ENCODE measurements at regions not wholly inside any gene's neighbourhood (a gene's known extent, or its start where the extent isn't known, plus 50 kb on each side); places are given as distances from the start of the nearest gene placed in this dataset.
"Not testable (repeated sequence)": the region's sequence is repeated elsewhere in the genome, so short reads cannot be mapped to it uniquely, and the experiment has no call there.

DNA sequence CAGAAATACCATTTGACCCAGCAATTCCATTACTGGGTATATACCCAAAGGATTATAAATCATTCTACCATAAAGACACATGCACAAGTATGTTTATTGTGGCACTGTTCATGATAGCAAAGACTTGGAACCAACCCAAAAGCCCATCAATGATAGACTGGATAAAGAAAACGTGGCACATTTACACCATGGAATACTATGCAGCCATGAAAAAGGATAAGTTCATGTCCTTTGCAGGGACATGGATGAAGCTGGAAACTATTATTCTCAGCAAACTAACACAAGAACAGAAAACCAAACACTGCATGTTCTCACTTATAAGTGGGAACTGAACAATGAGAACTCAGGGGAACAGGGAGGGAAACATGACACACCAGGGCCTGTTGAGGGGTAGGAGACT is 1103.4 kb downstream of the TBL1XR1 start:
- H3K4me3 ChIP-seq (ENCODE audit: insufficient read depth, low read depth, low read length); H3K27ac ChIP-seq (ENCODE audit: insufficient read depth, low read depth, low read length, poor library complexity, severe bottlenecking); H3K27me3 ChIP-seq (ENCODE audit: control insufficient read depth, insufficient read depth, low read length, poor library complexity, severe bottlenecking); H3K9me3 ChIP-seq (ENCODE audit: control insufficient read depth, low read length); H3K36me3 ChIP-seq (ENCODE audit: control insufficient read depth, insufficient read depth, low read length); H3K4me1 ChIP-seq (ENCODE audit: control insufficient read depth, insufficient read depth, low read length): not testable (repeated sequence)
- WGBS, 2 experiments: 92 to 100% methylated on average over 1 of the region's 1 CpG

DNA sequence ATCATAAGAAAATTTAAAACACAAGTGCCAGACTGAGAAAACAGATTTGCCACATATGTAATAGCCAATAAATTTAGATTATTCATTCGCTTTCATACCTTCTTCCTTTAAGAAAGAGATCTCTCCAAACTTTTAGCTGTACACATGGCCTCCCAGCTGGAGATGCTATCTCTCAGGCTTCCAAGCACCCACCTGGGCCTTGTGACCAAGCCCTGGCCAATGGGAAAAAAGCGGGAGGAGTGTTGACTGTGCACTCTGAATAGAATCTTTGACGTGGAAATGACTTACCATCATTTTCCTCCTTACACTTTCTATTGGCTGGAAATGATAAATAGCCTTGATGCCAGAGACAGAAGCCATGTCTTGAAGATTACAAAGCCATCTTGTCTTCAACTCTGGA is 1106.6 kb downstream of the TBL1XR1 start:
- Histone ChIP-seq H3K9me3 (ENCODE audit: control insufficient read depth, low read length) (no peaks in the 10 kb centered on the region), H3K27me3 (ENCODE audit: control insufficient read depth, insufficient read depth, low read length, poor library complexity, severe bottlenecking) (no peaks in the 10 kb centered on the region), H3K4me3 (ENCODE audit: insufficient read depth, low read depth, low read length) (no peak overlapping the region), H3K4me1 (ENCODE audit: control insufficient read depth, insufficient read depth, low read length) (no peaks in the 10 kb centered on the region), H3K36me3 (ENCODE audit: control insufficient read depth, insufficient read depth, low read length) (no peaks in the 10 kb centered on the region), H3K27ac (ENCODE audit: insufficient read depth, low read depth, low read length, poor library complexity, severe bottlenecking) (no peak overlapping the region)
- 84 to 94% methylated on average over 1 to 3 of the region's 3 CpGs for WGBS, 2 experiments

DNA sequence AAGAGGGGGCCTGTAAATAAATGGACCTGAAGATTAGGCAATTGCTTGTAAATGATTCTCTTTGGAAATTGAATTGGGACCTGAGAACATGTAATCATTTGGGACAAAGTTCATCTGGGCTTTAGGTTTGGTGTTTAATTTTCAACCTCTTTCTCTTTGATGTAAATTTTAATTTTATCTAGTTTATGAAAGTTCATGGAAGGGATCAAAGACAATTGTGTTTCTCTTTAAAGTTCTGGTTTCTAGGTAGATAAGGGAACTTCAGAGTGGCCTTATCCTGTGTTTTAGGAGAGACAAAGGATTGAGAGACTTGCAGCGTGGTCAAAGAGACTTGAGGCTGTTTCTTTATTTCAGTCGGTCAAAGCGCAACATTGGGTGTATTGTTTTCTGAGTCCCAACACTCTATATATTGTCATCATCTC is 1108.3 kb downstream of the TBL1XR1 start:
- WGBS, 2 experiments: 90 to 100% methylated on average over 3 of the region's 3 CpGs
- H3K4me3 ChIP-seq (ENCODE audit: insufficient read depth, low read depth, low read length): no peak overlapping the region
- H3K4me1 ChIP-seq (ENCODE audit: control insufficient read depth, insufficient read depth, low read length): no peaks in the 10 kb centered on the region
- no peaks in the 10 kb centered on the region for H3K27me3 ChIP-seq (ENCODE audit: control insufficient read depth, insufficient read depth, low read length, poor library complexity, severe bottlenecking)
- no peaks in the 10 kb centered on the region for H3K36me3 ChIP-seq (ENCODE audit: control insufficient read depth, insufficient read depth, low read length)
- H3K9me3 ChIP-seq (ENCODE audit: control insufficient read depth, low read length): no peaks in the 10 kb centered on the region
- H3K27ac ChIP-seq (ENCODE audit: insufficient read depth, low read depth, low read length, poor library complexity, severe bottlenecking): no peak overlapping the region

DNA sequence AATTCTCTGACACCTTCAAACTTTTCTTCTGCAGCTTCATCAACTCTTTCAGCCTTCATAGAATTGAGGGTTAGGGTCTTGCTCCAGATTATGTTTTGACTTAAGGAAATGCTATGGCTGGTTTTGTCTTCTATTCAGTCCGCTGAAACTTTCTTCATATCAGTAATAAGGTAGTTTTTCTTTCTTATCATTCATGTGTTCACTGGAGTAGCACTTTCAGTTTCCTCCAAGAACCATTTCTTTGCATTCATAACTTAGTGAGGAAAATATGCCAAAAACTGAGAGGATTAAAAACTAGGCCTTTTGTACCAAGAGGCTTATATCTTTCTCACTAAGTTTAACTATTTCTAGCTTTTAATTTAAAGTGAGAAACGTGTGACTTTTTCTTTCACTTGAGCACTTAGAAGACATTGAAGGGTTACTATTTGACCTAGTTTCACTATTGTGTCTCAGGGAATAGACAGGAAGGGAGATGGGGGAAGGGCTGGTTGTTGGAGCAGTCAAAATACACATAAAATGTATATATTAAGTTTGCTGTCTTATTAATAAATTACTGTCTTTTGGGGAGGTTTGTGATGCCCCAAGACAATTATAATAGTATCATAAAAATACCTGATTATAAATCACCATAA is 1110.1 kb downstream of the TBL1XR1 start:
- H3K36me3 ChIP-seq (ENCODE audit: control insufficient read depth, insufficient read depth, low read length): no peaks in the 10 kb centered on the region
- H3K4me1 ChIP-seq (ENCODE audit: control insufficient read depth, insufficient read depth, low read length): no peaks in the 10 kb centered on the region
- no peak overlapping the region for H3K27ac ChIP-seq (ENCODE audit: insufficient read depth, low read depth, low read length, poor library complexity, severe bottlenecking)
- H3K9me3 ChIP-seq (ENCODE audit: control insufficient read depth, low read length): no peaks in the 10 kb centered on the region
- 93 to 100% methylated on average over 1 of the region's 2 CpGs for WGBS, 2 experiments
- no peak overlapping the region for H3K4me3 ChIP-seq (ENCODE audit: insufficient read depth, low read depth, low read length)
- no peaks in the 10 kb centered on the region for H3K27me3 ChIP-seq (ENCODE audit: control insufficient read depth, insufficient read depth, low read length, poor library complexity, severe bottlenecking)

DNA sequence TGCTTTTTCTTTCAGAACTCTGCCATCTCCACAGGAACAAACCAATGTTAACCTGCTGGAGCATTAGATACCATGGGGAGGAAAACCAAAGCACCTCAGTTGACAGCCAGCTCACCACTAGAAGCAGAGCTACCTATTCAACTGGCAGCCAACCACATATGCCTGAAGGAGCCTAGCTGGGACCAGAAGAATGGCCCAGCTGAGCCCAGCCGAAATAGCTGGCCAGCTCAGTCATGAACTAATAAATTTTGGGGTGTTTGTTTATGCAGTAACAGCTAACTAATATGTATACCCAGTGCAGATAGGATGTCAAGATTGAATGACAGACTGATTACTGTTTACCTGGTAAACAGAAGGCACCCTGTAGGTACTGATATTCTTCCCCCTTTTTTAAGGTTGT is 1117.5 kb downstream of the TBL1XR1 start:
- WGBS, 2 experiments: 85 to 97% methylated on average over 1 of the region's 1 CpG

DNA sequence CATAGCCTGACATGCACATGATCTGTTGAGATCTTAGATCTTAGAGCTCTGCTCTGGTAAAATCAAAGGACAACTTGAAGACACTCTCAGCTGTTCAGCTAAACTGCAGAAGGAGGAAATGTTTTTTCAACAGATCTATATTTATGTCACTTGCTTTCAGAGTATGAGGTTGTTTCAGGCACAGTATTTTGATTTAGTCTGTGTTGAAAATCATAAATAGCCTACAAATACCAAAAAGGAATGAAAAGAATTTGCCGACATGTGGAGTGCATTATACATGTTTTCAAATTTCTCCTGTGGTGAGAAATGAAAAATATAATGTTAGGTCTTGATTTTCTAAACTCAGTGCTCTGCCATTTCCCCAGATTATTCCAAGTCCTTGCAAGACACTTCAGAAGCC is 1118.4 kb downstream of the TBL1XR1 start:
- H3K27me3 ChIP-seq (ENCODE audit: control insufficient read depth, insufficient read depth, low read length, poor library complexity, severe bottlenecking): no peaks in the 10 kb centered on the region
- H3K4me3 ChIP-seq (ENCODE audit: insufficient read depth, low read depth, low read length): no peak overlapping the region
- no peaks in the 10 kb centered on the region for H3K4me1 ChIP-seq (ENCODE audit: control insufficient read depth, insufficient read depth, low read length)
- WGBS, 2 experiments: 100% methylated on average over 1 of the region's 1 CpG; no CpG with 5 or more reads in 1 of the 2 experiments
- no peaks in the 10 kb centered on the region for H3K36me3 ChIP-seq (ENCODE audit: control insufficient read depth, insufficient read depth, low read length)
- no peaks in the 10 kb centered on the region for H3K9me3 ChIP-seq (ENCODE audit: control insufficient read depth, low read length)
- H3K27ac ChIP-seq (ENCODE audit: insufficient read depth, low read depth, low read length, poor library complexity, severe bottlenecking): no peak overlapping the region

More for the DNA sequence above, 1117.5 kb downstream of the TBL1XR1 start:
- H3K4me3 ChIP-seq (ENCODE audit: insufficient read depth, low read depth, low read length): no peak overlapping the region
- H3K4me1 ChIP-seq (ENCODE audit: control insufficient read depth, insufficient read depth, low read length): no peaks in the 10 kb centered on the region
- H3K27me3 ChIP-seq (ENCODE audit: control insufficient read depth, insufficient read depth, low read length, poor library complexity, severe bottlenecking): no peaks in the 10 kb centered on the region
- H3K27ac ChIP-seq (ENCODE audit: insufficient read depth, low read depth, low read length, poor library complexity, severe bottlenecking): no peak overlapping the region
- no peaks in the 10 kb centered on the region for H3K9me3 ChIP-seq (ENCODE audit: control insufficient read depth, low read length)
- no peaks in the 10 kb centered on the region for H3K36me3 ChIP-seq (ENCODE audit: control insufficient read depth, insufficient read depth, low read length)

DNA sequence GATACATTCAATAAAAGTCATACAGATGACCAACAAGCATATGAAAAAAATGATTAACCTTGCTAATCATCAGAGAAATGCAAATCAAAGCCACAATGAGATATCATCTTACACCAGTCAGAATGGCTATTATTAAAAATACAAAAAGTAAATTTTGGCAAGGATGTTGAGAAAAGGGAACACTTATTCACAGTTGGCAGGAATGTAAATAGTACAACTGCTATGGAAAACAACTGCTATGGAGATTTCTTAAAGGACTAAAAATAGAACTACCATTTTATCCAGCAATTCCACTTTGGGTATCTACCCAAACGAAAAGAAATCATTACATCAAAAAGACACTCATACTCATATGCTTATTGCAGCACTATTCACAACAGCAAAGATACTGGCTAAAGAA is 1121.8 kb downstream of the TBL1XR1 start:
- 75 to 88% methylated on average over 1 of the region's 1 CpG for WGBS, 2 experiments
- Histone ChIP-seq H3K27ac (ENCODE audit: insufficient read depth, low read depth, low read length, poor library complexity, severe bottlenecking) (no peak overlapping the region), H3K9me3 (ENCODE audit: control insufficient read depth, low read length) (no peaks in the 10 kb centered on the region)

DNA sequence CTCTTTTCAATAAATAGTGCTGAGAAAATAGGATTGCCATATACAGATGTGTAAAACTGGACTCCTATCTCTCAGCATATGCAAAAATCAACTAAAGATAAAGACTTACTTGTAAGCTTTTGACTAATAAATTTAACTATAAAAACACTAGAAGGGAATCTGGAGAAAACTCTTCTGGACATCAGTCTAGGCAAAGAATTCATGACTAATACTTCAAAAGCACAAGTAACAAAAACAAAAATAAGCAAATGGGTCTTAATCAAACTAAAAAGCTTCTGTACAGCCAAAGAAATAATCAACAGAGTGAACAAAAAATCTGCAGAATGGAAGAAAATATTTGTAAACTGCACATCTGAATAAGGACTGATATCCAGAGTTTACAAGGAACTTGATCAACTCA is 1122.2 kb downstream of the TBL1XR1 start:
- no peak overlapping the region for H3K27ac ChIP-seq (ENCODE audit: insufficient read depth, low read depth, low read length, poor library complexity, severe bottlenecking)
- H3K4me1 ChIP-seq (ENCODE audit: control insufficient read depth, insufficient read depth, low read length): no peaks in the 10 kb centered on the region
- H3K4me3 ChIP-seq (ENCODE audit: insufficient read depth, low read depth, low read length): no peak overlapping the region
- no peaks in the 10 kb centered on the region for H3K27me3 ChIP-seq (ENCODE audit: control insufficient read depth, insufficient read depth, low read length, poor library complexity, severe bottlenecking)
- no peaks in the 10 kb centered on the region for H3K9me3 ChIP-seq (ENCODE audit: control insufficient read depth, low read length)
- H3K36me3 ChIP-seq (ENCODE audit: control insufficient read depth, insufficient read depth, low read length): no peaks in the 10 kb centered on the region

More for the DNA sequence above, 1121.8 kb downstream of the TBL1XR1 start:
- Histone ChIP-seq H3K27me3 (ENCODE audit: control insufficient read depth, insufficient read depth, low read length, poor library complexity, severe bottlenecking) (no peaks in the 10 kb centered on the region), H3K4me3 (ENCODE audit: insufficient read depth, low read depth, low read length) (no peak overlapping the region), H3K36me3 (ENCODE audit: control insufficient read depth, insufficient read depth, low read length) (no peaks in the 10 kb centered on the region), H3K4me1 (ENCODE audit: control insufficient read depth, insufficient read depth, low read length) (no peaks in the 10 kb centered on the region)

DNA sequence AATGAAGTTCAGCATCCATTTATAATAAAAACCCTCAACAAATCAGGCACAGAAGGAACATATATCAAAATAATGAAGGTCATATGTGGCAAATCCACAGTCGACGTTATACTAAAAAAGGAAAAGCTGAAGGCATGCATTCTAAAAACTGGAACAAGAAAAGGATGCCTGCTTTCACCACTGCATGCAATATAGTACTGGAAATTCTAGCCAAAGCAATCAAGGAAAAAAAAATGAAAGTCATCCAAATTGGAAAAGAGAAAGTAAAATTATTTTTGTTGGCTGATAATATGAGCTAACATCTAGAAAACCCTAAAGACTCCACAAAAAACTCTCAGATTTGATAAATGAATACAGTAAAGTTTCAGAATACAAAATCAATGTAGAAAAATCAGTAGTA is 1123.2 kb downstream of the TBL1XR1 start:
- 90 to 93% methylated on average over 2 of the region's 2 CpGs for WGBS, 2 experiments
- no peak overlapping the region for H3K27ac ChIP-seq (ENCODE audit: insufficient read depth, low read depth, low read length, poor library complexity, severe bottlenecking)
- no peaks in the 10 kb centered on the region for H3K27me3 ChIP-seq (ENCODE audit: control insufficient read depth, insufficient read depth, low read length, poor library complexity, severe bottlenecking)
- no peaks in the 10 kb centered on the region for H3K36me3 ChIP-seq (ENCODE audit: control insufficient read depth, insufficient read depth, low read length)
- H3K4me3 ChIP-seq (ENCODE audit: insufficient read depth, low read depth, low read length): no peak overlapping the region
- no peaks in the 10 kb centered on the region for H3K4me1 ChIP-seq (ENCODE audit: control insufficient read depth, insufficient read depth, low read length)
- H3K9me3 ChIP-seq (ENCODE audit: control insufficient read depth, low read length): no peaks in the 10 kb centered on the region

DNA sequence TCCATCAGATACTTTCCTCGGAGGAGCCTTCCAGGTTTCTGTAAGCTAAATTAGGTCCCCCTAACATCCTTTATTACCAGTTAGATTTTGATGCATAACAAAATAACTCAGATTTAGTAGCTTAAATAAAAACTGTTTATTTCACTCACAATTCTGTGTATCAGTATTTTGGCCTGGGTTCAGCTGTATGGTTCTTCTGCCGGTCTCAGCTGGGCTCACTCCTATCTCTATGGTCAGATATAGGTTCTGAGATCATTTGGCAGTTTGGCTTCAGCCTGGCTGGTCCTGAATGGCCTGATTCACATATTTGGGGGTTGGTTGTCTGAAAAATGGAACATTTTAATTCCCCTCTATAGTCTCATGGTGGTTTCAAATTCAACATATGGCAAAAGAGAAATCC is 1125.3 kb downstream of the TBL1XR1 start:
- 93 to 98% methylated on average over 2 of the region's 2 CpGs for WGBS, 2 experiments
- Histone ChIP-seq H3K27me3 (ENCODE audit: control insufficient read depth, insufficient read depth, low read length, poor library complexity, severe bottlenecking) (no peaks in the 10 kb centered on the region), H3K4me3 (ENCODE audit: insufficient read depth, low read depth, low read length) (no peak overlapping the region), H3K27ac (ENCODE audit: insufficient read depth, low read depth, low read length, poor library complexity, severe bottlenecking) (no peak overlapping the region), H3K9me3 (ENCODE audit: control insufficient read depth, low read length) (no peaks in the 10 kb centered on the region), H3K4me1 (ENCODE audit: control insufficient read depth, insufficient read depth, low read length) (no peaks in the 10 kb centered on the region), H3K36me3 (ENCODE audit: control insufficient read depth, insufficient read depth, low read length) (no peaks in the 10 kb centered on the region)

DNA sequence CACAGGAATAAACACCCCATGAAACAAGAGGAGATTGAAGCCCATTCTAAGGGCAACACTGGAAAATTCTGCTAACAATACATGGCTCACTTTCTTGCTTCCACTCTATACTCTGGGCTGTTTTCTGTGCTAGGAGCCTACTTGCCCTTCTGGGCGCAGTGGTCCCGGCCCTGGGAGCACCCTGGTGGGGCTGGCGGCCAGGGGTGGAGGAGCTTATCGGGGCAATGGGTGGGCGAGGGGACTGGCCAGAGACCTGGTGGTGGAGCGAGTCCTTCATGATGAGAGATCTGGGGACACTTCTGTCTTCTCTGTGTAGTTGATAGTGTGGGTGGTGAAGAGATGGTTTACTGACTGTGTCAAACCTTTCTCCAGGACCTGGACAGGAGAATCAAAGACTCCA is 1128.5 kb downstream of the TBL1XR1 start:
- Histone ChIP-seq H3K4me1 (ENCODE audit: control insufficient read depth, insufficient read depth, low read length) (no peaks in the 10 kb centered on the region), H3K27me3 (ENCODE audit: control insufficient read depth, insufficient read depth, low read length, poor library complexity, severe bottlenecking) (no peaks in the 10 kb centered on the region), H3K9me3 (ENCODE audit: control insufficient read depth, low read length) (no peaks in the 10 kb centered on the region), H3K36me3 (ENCODE audit: control insufficient read depth, insufficient read depth, low read length) (no peaks in the 10 kb centered on the region), H3K27ac (ENCODE audit: insufficient read depth, low read depth, low read length, poor library complexity, severe bottlenecking) (no peak overlapping the region), H3K4me3 (ENCODE audit: insufficient read depth, low read depth, low read length) (no peak overlapping the region)
- WGBS, 2 experiments: 92 to 93% methylated on average over 6 of the region's 6 CpGs
